ENCODE measurements at regions not wholly inside any gene's neighbourhood (a gene's known extent, or its start where the extent isn't known, plus 50 kb on each side); places are given as distances from the start of the nearest gene placed in this dataset.

DNA sequence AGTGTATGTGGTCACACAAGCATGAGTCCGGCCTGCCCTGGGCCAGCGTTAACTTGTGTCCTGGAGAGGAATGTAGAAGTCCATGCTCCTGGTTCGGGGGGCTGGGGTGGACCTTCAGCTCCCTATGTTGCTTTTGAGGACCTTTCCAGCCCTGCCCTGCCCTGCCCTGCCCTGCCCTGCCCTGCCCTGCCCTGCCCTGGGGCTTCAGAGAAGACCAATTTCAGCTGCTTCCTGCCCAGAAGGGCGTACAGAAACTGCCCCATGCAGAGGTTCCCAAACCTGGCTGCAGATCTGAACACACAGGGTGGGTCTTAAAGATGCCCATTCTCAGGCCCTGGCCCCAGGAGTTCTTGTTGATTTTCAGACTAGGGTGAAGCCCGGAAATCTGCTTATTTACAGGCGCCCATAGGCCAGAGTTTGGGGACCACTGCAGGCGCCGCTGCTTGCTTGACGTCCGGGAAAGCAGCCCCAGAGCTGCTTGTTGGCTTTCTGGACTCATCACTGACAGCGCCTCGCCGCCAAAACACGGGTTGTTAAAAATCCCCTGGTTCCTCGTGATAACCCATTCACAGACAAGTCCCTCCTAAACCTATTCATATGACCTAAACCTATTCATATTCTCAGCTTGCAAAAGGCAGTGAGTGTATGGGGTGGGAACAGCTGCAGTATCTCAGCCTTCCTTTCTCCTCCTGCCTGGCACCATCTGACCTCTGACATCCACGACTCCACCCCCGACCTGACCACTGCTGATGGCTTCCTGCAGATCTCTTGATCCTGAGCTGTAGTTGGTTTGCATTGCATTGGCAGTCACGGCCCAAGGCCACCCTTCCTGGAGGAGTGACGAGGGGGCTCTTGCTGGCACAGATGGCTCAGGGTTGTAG is 198.3 kb downstream of the GLI2 start:
- no peak for TF ChIP-seq EZH2 (IDR thresholded peaks at IDR 0.05; ENCODE audit: borderline replicate concordance, low read length)
- TF ChIP-seq, protein P1, sequence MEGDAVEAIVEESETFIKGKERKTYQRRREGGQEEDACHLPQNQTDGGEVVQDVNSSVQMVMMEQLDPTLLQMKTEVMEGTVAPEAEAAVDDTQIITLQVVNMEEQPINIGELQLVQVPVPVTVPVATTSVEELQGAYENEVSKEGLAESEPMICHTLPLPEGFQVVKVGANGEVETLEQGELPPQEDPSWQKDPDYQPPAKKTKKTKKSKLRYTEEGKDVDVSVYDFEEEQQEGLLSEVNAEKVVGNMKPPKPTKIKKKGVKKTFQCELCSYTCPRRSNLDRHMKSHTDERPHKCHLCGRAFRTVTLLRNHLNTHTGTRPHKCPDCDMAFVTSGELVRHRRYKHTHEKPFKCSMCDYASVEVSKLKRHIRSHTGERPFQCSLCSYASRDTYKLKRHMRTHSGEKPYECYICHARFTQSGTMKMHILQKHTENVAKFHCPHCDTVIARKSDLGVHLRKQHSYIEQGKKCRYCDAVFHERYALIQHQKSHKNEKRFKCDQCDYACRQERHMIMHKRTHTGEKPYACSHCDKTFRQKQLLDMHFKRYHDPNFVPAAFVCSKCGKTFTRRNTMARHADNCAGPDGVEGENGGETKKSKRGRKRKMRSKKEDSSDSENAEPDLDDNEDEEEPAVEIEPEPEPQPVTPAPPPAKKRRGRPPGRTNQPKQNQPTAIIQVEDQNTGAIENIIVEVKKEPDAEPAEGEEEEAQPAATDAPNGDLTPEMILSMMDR (conservative IDR thresholded peaks at IDR 0.05 in 1 of 2, IDR thresholded peaks at IDR 0.05 in 1 of 2; ENCODE audit: extremely low read depth in 1 of 2, insufficient read depth in 1 of 2, low read depth in 1 of 2, low read length in 2 of 2), result no peak

All from mammary epithelial cell (primary cell).